ENCODE measurements at regions not wholly inside any gene's neighbourhood (a gene's known extent, or its start where the extent isn't known, plus 50 kb on each side); places are given as distances from the start of the nearest gene placed in this dataset.

GRCh38 chr3:20478436-20478835 is 292.4 kb upstream of the SGO1 start:
- TF ChIP-seq CTCF (IDR thresholded peaks at IDR 0.05), result no peak
- no peak for TF ChIP-seq POLR2A (IDR thresholded peaks at IDR 0.05; ENCODE audit: low read length)
- no peak for TF ChIP-seq MAX (IDR thresholded peaks at IDR 0.05)
- TF ChIP-seq HMGXB4 (CRISPR knock-in tag; IDR thresholded peaks at IDR 0.05; ENCODE audit: borderline replicate concordance), result no peak
- no peak for TF ChIP-seq CHD2 (IDR thresholded peaks at IDR 0.05; ENCODE audit: low read length, partially characterized antibody)
- TF ChIP-seq ZC3H11A (IDR thresholded peaks at IDR 0.05), result no peak
- TF ChIP-seq KDM1A (IDR thresholded peaks at IDR 0.05; ENCODE audit: low read depth), result no peak
- no peak for TF ChIP-seq MAFK (IDR thresholded peaks at IDR 0.05; ENCODE audit: partially characterized antibody)
- no peak for TF ChIP-seq MAZ (IDR thresholded peaks at IDR 0.05; ENCODE audit: borderline replicate concordance, low read depth, low read length)
- TF ChIP-seq CHD4 (IDR thresholded peaks at IDR 0.05; ENCODE audit: borderline replicate concordance), result no peak

All from A549 (cell line).